Central memory CD8-positive, alpha-beta T cell (primary cell): ENCODE measurements at regions not wholly inside any gene's neighbourhood (a gene's known extent, or its start where the extent isn't known, plus 50 kb on each side); places are given as distances from the start of the nearest gene placed in this dataset.

Source experiments
- ATAC-seq: fragments of 150-1000 bp; cut with Tn5 transposase; replicated peaks from 2 replicates; pipeline ENCODE4 v1.10.0; 2022; ENCODE audit warnings: mild to moderate bottlenecking, moderate FRiP score, moderate number of reproducible peaks; ENCODE audit not compliant: poor library complexity, severe bottlenecking; ENCODE audit errors: extremely low read depth
- DNase-seq, 2 donors: peaks; one replicate each; pipeline ENCODE4 v3.0.0; 2021; ENCODE audit warnings: low spot score in 2 of 2
- H3K27ac Mint-ChIP-seq: one replicate; pipeline ENCODE4 v1.8.0; 2022; ENCODE audit warnings: low read depth, mild to moderate bottlenecking, moderate library complexity, mixed read lengths
- H3K27me3 Mint-ChIP-seq: one replicate; pipeline ENCODE4 v1.8.0; 2022; ENCODE audit warnings: mixed read lengths
- H3K36me3 Mint-ChIP-seq: one replicate; pipeline ENCODE4 v1.8.0; 2022; ENCODE audit warnings: mild to moderate bottlenecking, moderate library complexity, mixed read lengths; ENCODE audit not compliant: insufficient read depth
- H3K4me1 Mint-ChIP-seq: one replicate; pipeline ENCODE4 v1.8.0; 2022; ENCODE audit warnings: mixed read lengths
- H3K4me3 Mint-ChIP-seq: one replicate; pipeline ENCODE4 v1.8.0; 2022; ENCODE audit warnings: mild to moderate bottlenecking, moderate library complexity, mixed read lengths
- H3K9me3 Mint-ChIP-seq: one replicate; pipeline ENCODE4 v1.8.0; 2022; ENCODE audit warnings: mixed read lengths

DNA sequence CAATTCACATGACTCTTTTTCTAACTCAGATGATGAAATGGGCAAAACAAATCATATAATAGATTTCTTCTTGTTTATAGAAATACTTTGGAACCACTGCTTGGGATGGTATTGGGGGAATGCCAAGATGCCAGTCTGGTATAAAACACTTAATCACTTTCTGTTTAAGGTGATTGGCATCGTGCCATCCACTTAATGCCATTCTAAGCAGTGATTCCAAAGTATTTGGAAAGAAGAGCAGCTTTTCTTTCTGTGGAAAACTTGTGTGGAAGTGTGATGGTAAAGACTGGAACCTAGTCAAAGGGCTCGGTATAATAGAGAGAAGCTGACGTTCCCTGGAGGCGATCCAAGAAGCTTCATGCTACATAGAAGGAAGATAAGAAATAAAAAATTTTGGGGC, 120.6 kb downstream of the TMEM26 start:
- no peak overlapping the region for H3K27ac Mint-ChIP-seq
- ATAC-seq (no peak), DNase-seq (no peak)
- no peaks in the 10 kb centered on the region for H3K36me3 Mint-ChIP-seq
- H3K9me3 Mint-ChIP-seq: peaks cover 5% of the 10 kb centered on the region
- H3K4me1 Mint-ChIP-seq: no peaks in the 10 kb centered on the region
- H3K27me3 Mint-ChIP-seq: peaks cover 3% of the 10 kb centered on the region
- H3K4me3 Mint-ChIP-seq: no peak overlapping the region

DNA sequence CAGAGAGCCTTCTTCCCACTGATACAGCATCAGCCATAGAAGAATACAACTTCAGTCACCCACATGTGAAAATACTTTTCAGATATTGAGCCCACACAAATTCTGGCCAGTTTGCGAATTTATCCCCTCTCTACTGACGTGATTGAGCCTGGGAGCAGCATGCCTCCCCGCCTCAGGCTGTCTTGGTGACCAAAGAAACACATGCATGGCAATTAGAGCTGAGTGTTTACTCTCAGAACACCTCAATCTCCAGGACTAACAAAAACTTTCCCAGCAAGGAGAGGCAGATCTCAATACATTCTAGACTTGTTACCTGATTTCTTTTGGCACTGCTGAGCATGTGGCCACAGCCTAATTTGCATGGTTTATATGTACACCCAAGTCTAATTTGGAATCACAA, 122.5 kb downstream of the TMEM26 start:
- Mint-ChIP-seq H3K4me1 (no peaks in the 10 kb centered on the region), H3K9me3 (peaks cover 5% of the 10 kb centered on the region), H3K27ac (no peak overlapping the region), H3K36me3 (no peaks in the 10 kb centered on the region), H3K27me3 (peaks cover 18% of the 10 kb centered on the region), H3K4me3 (no peak overlapping the region)
- ATAC-seq (no peak), DNase-seq (no peak)

DNA sequence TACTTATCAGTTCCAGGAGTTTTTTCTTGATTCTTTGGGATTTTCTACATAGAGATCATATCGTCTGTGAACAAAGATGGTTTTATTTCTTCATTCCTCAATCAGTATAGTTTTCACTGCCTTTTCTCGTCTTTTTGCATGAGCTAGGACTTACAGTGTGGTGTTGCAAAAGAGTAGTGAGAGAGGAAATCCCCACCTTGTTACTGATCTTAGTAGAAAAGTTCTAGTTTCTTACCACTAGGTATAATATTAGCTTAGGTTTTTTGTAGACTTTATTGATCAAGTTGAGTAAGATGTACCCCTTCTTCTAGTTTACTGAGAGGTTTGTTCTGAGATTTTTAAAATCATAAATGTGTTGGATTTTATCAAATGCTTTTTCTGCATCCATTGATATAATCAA, 123.3 kb downstream of the TMEM26 start:
- Mint-ChIP-seq H3K36me3 (no peaks in the 10 kb centered on the region), H3K4me3 (no peak overlapping the region), H3K4me1 (no peaks in the 10 kb centered on the region), H3K9me3 (peaks cover 5% of the 10 kb centered on the region), H3K27me3 (peaks cover 26% of the 10 kb centered on the region), H3K27ac (no peak overlapping the region)
- ATAC-seq (no peak), DNase-seq (no peak)

DNA sequence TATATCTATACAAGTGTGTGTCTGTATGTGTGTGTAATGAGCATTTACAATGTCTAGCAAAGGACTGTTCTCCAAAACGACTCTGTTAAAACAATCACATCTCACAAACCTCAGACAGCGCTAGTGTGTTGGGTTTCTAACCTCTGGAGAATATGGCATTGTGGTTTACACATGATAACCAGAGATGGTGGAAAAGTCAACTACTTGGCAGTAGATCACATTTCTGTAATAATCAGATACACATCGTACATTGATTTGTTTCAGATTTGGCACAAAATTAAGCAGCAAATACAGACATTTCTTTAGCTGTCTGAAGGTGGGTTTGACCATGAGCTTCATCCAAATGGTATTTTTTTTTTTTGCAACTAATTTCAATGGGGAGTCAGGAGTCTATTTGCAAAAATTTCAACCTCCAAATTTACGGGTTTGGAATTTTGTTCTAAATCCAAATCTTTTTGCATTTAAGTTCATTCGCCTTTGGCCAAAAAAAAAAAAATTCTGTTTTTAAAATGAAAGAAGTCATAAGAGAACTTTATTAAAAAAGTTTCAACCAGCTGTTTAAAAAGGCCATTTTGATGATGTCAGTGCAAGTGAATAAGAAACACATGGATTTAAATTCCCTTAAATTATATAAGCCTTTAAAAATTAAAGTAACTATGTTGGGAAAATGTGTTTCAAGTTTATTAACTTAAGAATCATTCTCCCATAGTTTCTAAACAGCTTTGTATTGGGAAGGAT, 127.8 kb downstream of the TMEM26 start:
- Mint-ChIP-seq H3K27me3 (peaks cover 33% of the 10 kb centered on the region), H3K4me3 (no peak overlapping the region), H3K27ac (no peak overlapping the region), H3K36me3 (no peaks in the 10 kb centered on the region), H3K4me1 (no peaks in the 10 kb centered on the region), H3K9me3 (peaks cover 5% of the 10 kb centered on the region)
- ATAC-seq (no peak), DNase-seq (no peak)

DNA sequence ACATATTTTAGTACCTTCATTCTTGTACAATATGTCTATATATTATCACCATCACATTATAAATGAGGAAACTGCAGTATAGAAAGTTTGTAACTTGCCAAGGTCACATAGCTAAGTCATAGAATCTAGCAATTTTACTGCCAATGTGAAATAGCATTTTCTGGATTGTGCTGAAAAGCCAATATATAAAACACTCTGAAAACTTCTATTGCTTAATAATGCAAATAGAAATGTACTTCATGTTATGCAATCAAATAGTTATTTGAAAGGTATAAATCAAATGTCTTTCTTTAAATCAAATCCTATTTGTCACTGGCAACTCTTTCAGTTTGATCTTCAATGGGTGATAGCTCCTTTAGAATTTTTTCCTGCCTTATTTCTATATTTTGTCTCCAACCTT, 129.5 kb downstream of the TMEM26 start:
- ATAC-seq (no peak), DNase-seq (no peak)
- no peak overlapping the region for H3K27ac Mint-ChIP-seq
- peaks cover 33% of the 10 kb centered on the region for H3K27me3 Mint-ChIP-seq
- no peaks in the 10 kb centered on the region for H3K36me3 Mint-ChIP-seq
- H3K4me1 Mint-ChIP-seq: no peaks in the 10 kb centered on the region
- H3K4me3 Mint-ChIP-seq: no peak overlapping the region
- H3K9me3 Mint-ChIP-seq: no peaks in the 10 kb centered on the region

DNA sequence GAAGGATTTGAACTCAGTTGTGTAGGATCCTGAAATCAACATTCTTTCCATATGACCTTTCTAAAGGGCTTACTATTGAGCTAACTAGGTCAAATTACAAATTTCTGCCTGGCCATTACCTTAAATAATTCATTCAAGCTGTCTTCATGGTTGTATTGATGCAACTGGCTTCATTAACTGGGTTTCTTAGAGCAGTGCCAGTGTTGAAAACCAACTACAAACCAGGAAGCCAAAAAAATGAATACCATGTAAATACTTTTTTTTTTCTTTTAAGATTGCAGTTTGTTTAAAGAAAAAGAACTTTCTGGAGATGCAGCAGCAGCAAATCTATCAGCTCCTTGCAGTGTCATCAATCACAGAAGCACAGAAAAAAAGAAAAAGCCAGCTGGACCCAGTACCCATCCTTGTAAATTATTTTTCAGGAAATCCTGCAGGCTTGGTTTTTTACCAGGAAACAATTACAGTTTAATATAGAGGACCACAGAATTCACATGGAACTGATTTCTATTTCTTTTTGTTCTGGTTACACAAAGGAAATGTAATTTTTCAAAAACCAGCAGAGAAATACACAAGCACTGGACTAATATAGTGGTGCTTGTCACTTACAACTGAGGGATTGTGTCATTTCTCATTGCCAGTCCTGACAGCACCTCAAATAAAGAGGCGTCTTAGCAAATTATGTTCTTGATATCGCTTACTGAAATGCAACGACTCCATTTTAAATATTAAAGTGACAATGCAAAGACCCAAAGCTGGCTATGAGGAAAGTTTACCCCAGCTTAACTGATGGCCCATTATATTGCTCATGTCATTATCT, 131.9 kb downstream of the TMEM26 start:
- Mint-ChIP-seq H3K9me3 (no peaks in the 10 kb centered on the region), H3K4me1 (no peaks in the 10 kb centered on the region), H3K4me3 (no peak overlapping the region), H3K27me3 (peaks cover 17% of the 10 kb centered on the region), H3K27ac (no peak overlapping the region), H3K36me3 (no peaks in the 10 kb centered on the region)
- DNase-seq (no peak), ATAC-seq (no peak)

DNA sequence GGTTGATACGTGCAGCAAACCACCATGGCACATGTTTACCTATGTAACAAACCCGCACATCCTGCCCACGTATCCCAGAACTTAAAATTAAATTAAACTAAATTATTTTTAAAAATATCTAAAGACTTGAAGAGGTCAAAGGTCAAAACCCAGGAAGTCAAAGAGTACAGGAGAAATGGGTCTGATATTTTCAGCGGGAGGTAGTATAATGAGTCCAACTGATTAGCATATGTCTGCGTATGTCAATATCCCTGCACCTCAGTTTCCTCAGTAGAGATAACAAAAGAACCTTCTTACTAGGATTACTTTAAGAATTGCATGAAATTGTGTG, 133.0 kb downstream of the TMEM26 start:
- no peak for DNase-seq
- no peak overlapping the region for H3K4me3 Mint-ChIP-seq
- no peaks in the 10 kb centered on the region for H3K9me3 Mint-ChIP-seq
- H3K27ac Mint-ChIP-seq: no peak overlapping the region
- no peaks in the 10 kb centered on the region for H3K36me3 Mint-ChIP-seq
- peaks cover 6% of the 10 kb centered on the region for H3K4me1 Mint-ChIP-seq
- no peak for ATAC-seq
- peaks cover 11% of the 10 kb centered on the region for H3K27me3 Mint-ChIP-seq

DNA sequence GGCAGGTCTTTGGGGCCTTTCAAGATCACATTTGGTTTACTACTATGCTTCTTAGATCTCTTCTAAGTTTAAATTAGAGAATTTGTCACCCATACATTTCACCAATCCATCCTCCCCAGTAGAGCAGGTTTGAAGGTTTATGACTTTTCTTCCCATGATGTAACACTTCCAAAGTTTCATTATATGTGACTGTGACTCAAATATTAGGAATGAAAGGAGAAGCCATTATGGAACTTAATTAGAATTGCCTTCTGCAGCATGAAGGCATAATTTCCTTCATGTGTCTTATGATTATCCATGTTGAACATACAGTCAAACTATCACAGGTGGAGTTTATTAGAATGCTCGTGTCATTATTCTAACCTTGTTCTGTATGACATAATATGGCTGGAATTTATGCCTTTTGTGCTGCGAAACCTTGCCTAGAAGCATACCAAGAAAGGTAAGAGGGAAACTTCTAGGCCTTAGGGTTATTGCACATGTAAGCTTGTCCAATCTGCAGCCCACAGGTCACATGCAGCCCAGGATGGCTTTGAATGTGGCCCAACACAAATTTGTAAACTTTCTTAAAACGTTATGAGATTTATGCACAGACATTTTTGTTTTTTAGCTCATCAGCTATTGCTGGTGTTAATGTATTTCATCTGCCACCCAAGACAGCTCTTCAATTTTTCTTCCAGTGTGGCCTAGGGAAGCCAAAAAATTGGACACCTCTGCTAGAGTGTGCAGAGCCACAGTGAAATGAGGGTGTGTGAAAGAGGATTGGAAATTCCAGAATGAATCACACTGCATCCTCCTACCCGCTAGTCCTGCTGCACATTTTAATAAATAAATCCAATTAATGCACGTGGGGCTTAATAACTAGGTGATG, 133.6 kb downstream of the TMEM26 start:
- Mint-ChIP-seq H3K4me1 (peaks cover 8% of the 10 kb centered on the region), H3K27me3 (peaks cover 5% of the 10 kb centered on the region), H3K9me3 (no peaks in the 10 kb centered on the region), H3K36me3 (no peaks in the 10 kb centered on the region), H3K4me3 (no peak overlapping the region), H3K27ac (no peak overlapping the region)
- DNase-seq (no peak), ATAC-seq (no peak)

DNA sequence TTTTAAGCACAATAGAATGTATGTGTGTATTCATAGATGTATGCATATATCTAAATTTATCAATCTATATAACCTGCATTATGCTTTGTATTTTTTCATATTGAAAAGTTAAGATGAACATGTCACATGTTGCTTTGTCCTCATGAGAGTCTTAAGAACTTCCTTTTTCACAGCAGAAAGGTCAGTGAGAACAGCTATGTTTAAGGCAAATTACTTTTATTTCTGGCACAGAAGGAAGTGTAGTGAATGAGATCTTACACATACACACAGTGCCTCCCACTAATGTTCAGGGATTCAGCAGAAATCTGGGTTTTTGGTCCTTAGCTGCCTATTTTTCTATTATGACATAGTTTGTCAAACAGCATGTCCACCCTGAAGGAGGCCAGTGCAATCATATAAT, 134.8 kb downstream of the TMEM26 start:
- no peak overlapping the region for H3K27ac Mint-ChIP-seq
- H3K4me1 Mint-ChIP-seq: peaks cover 18% of the 10 kb centered on the region
- no peaks in the 10 kb centered on the region for H3K27me3 Mint-ChIP-seq

DNA sequence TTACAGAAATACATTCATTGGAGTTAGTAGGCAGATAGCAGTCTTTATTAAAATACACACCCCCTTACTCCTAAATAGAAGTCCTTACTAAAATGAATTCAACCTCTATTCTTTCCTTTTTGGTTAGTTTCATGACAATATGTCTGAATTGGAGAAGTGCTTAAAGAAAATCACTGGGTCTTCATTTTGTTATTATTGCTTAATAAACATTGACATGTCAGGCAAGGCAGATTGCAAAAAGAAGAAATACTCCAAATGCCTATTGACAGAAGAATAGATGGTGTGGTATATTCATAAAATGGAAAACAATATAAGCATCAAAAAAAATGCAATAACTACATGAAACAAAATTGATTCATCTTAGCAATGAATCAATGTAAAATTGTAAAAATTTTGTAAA, 135.5 kb downstream of the TMEM26 start:
- DNase-seq (no peak), ATAC-seq (no peak)
- H3K4me3 Mint-ChIP-seq: no peak overlapping the region
- no peaks in the 10 kb centered on the region for H3K9me3 Mint-ChIP-seq
- H3K4me1 Mint-ChIP-seq: peaks cover 22% of the 10 kb centered on the region
- no peak overlapping the region for H3K27ac Mint-ChIP-seq
- no peaks in the 10 kb centered on the region for H3K36me3 Mint-ChIP-seq
- no peaks in the 10 kb centered on the region for H3K27me3 Mint-ChIP-seq

More for the DNA sequence above, 134.8 kb downstream of the TMEM26 start:
- no peak for ATAC-seq
- Mint-ChIP-seq H3K9me3 (no peaks in the 10 kb centered on the region), H3K4me3 (no peak overlapping the region), H3K36me3 (no peaks in the 10 kb centered on the region)
- no peak for DNase-seq

DNA sequence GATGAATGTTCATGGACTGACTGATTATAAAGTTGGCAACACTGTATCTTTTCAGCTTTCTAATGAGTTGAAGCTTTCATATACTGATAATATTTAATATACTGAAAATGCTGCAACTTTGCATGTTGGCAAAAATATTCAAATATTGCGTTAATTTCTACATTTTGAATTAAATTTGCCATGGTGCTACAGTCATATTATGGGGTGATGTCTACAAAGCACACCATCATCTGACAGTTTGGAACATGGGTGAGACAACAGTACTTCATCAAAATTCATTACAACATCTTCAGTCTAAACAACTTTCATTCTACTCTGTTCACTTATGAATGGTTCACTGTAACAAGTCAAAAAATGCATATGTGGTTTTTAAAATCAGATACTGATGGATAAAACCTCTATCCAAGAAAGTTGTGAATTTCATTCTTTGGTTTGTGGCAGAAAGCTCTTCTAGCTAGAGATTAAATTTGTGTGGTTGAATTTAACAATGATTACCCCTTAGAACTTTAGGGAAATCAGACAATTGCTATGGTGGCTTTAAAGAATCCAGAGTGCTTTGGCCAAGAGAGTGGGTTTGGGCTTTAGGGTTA, 136.4 kb downstream of the TMEM26 start:
- Mint-ChIP-seq H3K9me3 (no peaks in the 10 kb centered on the region), H3K4me3 (no peak overlapping the region), H3K27ac (no peak overlapping the region), H3K4me1 (peaks cover 22% of the 10 kb centered on the region), H3K27me3 (no peaks in the 10 kb centered on the region), H3K36me3 (no peaks in the 10 kb centered on the region)
- DNase-seq (no peak), ATAC-seq (no peak)

DNA sequence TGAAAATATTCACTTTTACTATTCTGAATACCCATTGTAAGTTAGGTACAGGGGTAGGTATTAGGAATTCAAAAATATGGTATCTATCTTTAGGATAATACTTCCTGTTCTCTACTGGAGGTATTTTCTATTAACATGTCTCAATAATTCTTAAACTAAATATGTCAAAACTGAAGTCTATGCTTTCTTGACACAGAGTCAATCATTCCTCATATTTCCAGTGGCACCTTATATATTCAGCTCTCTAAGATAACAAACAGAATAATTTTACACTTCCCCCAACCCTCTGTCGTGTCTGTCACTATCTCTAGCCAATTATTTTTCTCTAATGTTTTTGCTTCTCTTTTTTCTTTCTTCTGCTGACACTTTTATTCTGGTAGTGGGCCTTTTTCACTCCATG, 138.9 kb downstream of the TMEM26 start:
- peaks cover 22% of the 10 kb centered on the region for H3K4me1 Mint-ChIP-seq
- H3K4me3 Mint-ChIP-seq: no peak overlapping the region
- ATAC-seq (no peak), DNase-seq (no peak)
- H3K36me3 Mint-ChIP-seq: no peaks in the 10 kb centered on the region
- no peaks in the 10 kb centered on the region for H3K27me3 Mint-ChIP-seq
- H3K27ac Mint-ChIP-seq: no peak overlapping the region
- H3K9me3 Mint-ChIP-seq: no peaks in the 10 kb centered on the region
